22Rv1 (cell line): ENCODE measurements at regions not wholly inside any gene's neighbourhood (a gene's known extent, or its start where the extent isn't known, plus 50 kb on each side); places are given as distances from the start of the nearest gene placed in this dataset.

Source experiments
- CTCF ChIP-seq: fragments of 450-650 bp; IDR thresholded peaks from 2 replicates; pipeline ENCODE4 v1.5.1; 2017; ENCODE audit warnings: mild to moderate bottlenecking
- ZFX ChIP-seq: fragments of 450-650 bp; IDR thresholded peaks from 2 replicates; pipeline ENCODE4 v1.6.1; 2017; ENCODE audit warnings: antibody characterized with exemption, borderline replicate concordance

- no peak for TF ChIP-seq CTCF
- TF ChIP-seq ZFX = no peak
Observed at GRCh38 chr10:47225219-47225927, 74.6 kb upstream of the GDF10 start.
